Eye (tissue), 1 donor: ENCODE measurements at regions not wholly inside any gene's neighbourhood (a gene's known extent, or its start where the extent isn't known, plus 50 kb on each side); places are given as distances from the start of the nearest gene placed in this dataset.

Experiments used
- DNase-seq: peaks from one replicate; pipeline ENCODE4 v3.0.0-alpha.2; 2015

GRCh38 chr7:41517771-41518170, 185.1 kb downstream of the INHBA start:
- DNase-seq = no peak

- DNase-seq = no peak
Observed at GRCh38 chr7:41508755-41509154, 194.1 kb downstream of the INHBA start.

GRCh38 chr7:41507686-41508268, 195.1 kb downstream of the INHBA start:
- DNase-seq = no peak

GRCh38 chr7:41504214-41504980, 198.5 kb downstream of the INHBA start:
- DNase-seq = no peak

- DNase-seq = no peak
Observed at GRCh38 chr7:41503438-41503837, 199.5 kb downstream of the INHBA start.

- DNase-seq = no peak
Observed at GRCh38 chr7:41501466-41501865, 201.4 kb downstream of the INHBA start.

- DNase-seq = no peak
Observed at GRCh38 chr7:41501006-41501405, 201.9 kb downstream of the INHBA start.

GRCh38 chr7:41492603-41493002, 210.3 kb downstream of the INHBA start:
- DNase-seq = peak; percentile 44

GRCh38 chr7:41491883-41492471, 210.9 kb downstream of the INHBA start:
- peak; percentile 83 for DNase-seq

GRCh38 chr7:41491308-41491707, 211.6 kb downstream of the INHBA start:
- peak; percentile 18 for DNase-seq

- no peak for DNase-seq
Observed at GRCh38 chr7:41489885-41490284, 213.0 kb downstream of the INHBA start.

GRCh38 chr7:41487229-41487940, 215.5 kb downstream of the INHBA start:
- peak; percentile 52 for DNase-seq

- DNase-seq = no peak
Observed at GRCh38 chr7:41481353-41481752, 221.5 kb downstream of the INHBA start.

GRCh38 chr7:41478187-41478586, 224.7 kb downstream of the INHBA start:
- DNase-seq = no peak

GRCh38 chr7:41476460-41476803, 226.5 kb downstream of the INHBA start:
- no peak for DNase-seq

- DNase-seq = no peak
Observed at GRCh38 chr7:41475801-41476459, 227.0 kb downstream of the INHBA start.

- DNase-seq = no peak
Observed at GRCh38 chr7:41472427-41473125, 230.3 kb downstream of the INHBA start.

- DNase-seq = no peak
Observed at GRCh38 chr7:41470081-41470480, 232.8 kb downstream of the INHBA start.

- no peak for DNase-seq
Observed at GRCh38 chr7:41467596-41467995, 235.3 kb downstream of the INHBA start.

- no peak for DNase-seq
Observed at GRCh38 chr7:41466760-41467384, 236.0 kb downstream of the INHBA start.

- no peak for DNase-seq
Observed at GRCh38 chr7:41465571-41465970, 237.3 kb downstream of the INHBA start.
